ENCODE measurements at regions not wholly inside any gene's neighbourhood (a gene's known extent, or its start where the extent isn't known, plus 50 kb on each side); places are given as distances from the start of the nearest gene placed in this dataset.

- in situ Hi-C loops (cut with MboI; ENCODE audit: low sequenced_read_pairs) = no loop called here
Observed at GRCh38 chr12:107436836-107437235, 248.8 kb upstream of the PWP1 start.

GRCh38 chr12:107437954-107438353 is 247.6 kb upstream of the PWP1 start:
- in situ Hi-C loops (cut with MboI; ENCODE audit: low sequenced_read_pairs) = no loop called here

GRCh38 chr12:107439026-107439738 is 246.4 kb upstream of the PWP1 start:
- in situ Hi-C loops (cut with MboI; ENCODE audit: low sequenced_read_pairs) = no loop called here

GRCh38 chr12:107440606-107441005 is 245.0 kb upstream of the PWP1 start:
- in situ Hi-C loops (cut with MboI; ENCODE audit: low sequenced_read_pairs) = no loop called here

- in situ Hi-C loops (cut with MboI; ENCODE audit: low sequenced_read_pairs) = no loop called here
Observed at GRCh38 chr12:107441665-107442300, 243.8 kb upstream of the PWP1 start.

GRCh38 chr12:107442326-107442987 is 243.1 kb upstream of the PWP1 start:
- in situ Hi-C loops (cut with MboI; ENCODE audit: low sequenced_read_pairs) = no loop called here

- in situ Hi-C loops (cut with MboI; ENCODE audit: low sequenced_read_pairs) = no loop called here
Observed at GRCh38 chr12:107443320-107444090, 242.1 kb upstream of the PWP1 start.

GRCh38 chr12:107444771-107445170 is 240.8 kb upstream of the PWP1 start:
- in situ Hi-C loops (cut with MboI; ENCODE audit: low sequenced_read_pairs) = no loop called here

- in situ Hi-C loops (cut with MboI; ENCODE audit: low sequenced_read_pairs) = no loop called here
Observed at GRCh38 chr12:107446476-107446875, 239.1 kb upstream of the PWP1 start.

- in situ Hi-C loops (cut with MboI; ENCODE audit: low sequenced_read_pairs) = no loop called here
Observed at GRCh38 chr12:107447336-107447735, 238.3 kb upstream of the PWP1 start.

GRCh38 chr12:107448198-107448597 is 237.4 kb upstream of the PWP1 start:
- in situ Hi-C loops (cut with MboI; ENCODE audit: low sequenced_read_pairs) = no loop called here

- in situ Hi-C loops (cut with MboI; ENCODE audit: low sequenced_read_pairs) = no loop called here
Observed at GRCh38 chr12:107449891-107450290, 235.7 kb upstream of the PWP1 start.

GRCh38 chr12:107450541-107450940 is 235.1 kb upstream of the PWP1 start:
- in situ Hi-C loops (cut with MboI; ENCODE audit: low sequenced_read_pairs) = no loop called here

GRCh38 chr12:107451246-107451645 is 234.4 kb upstream of the PWP1 start:
- in situ Hi-C loops (cut with MboI; ENCODE audit: low sequenced_read_pairs) = no loop called here

- in situ Hi-C loops (cut with MboI; ENCODE audit: low sequenced_read_pairs) = no loop called here
Observed at GRCh38 chr12:107454109-107454830, 231.3 kb upstream of the PWP1 start.

GRCh38 chr12:107457362-107457935 is 228.2 kb upstream of the PWP1 start:
- in situ Hi-C loops (cut with MboI; ENCODE audit: low sequenced_read_pairs) = no loop called here

GRCh38 chr12:107458163-107458562 is 227.4 kb upstream of the PWP1 start:
- in situ Hi-C loops (cut with MboI; ENCODE audit: low sequenced_read_pairs) = no loop called here

GRCh38 chr12:107458990-107459389 is 226.6 kb upstream of the PWP1 start:
- in situ Hi-C loops (cut with MboI; ENCODE audit: low sequenced_read_pairs) = no loop called here

- in situ Hi-C loops (cut with MboI; ENCODE audit: low sequenced_read_pairs) = no loop called here
Observed at GRCh38 chr12:107459641-107460040, 226.0 kb upstream of the PWP1 start.

- in situ Hi-C loops (cut with MboI; ENCODE audit: low sequenced_read_pairs) = no loop called here
Observed at GRCh38 chr12:107461222-107461975, 224.2 kb upstream of the PWP1 start.
